Raji (cell line): ENCODE measurements at regions not wholly inside any gene's neighbourhood (a gene's known extent, or its start where the extent isn't known, plus 50 kb on each side); places are given as distances from the start of the nearest gene placed in this dataset.

Source experiments
- POLR2A ChIP-seq: IDR thresholded peaks from 2 replicates; pipeline ENCODE4 v1.6.1; 2011; ENCODE audit warnings: low read depth, low read length, control low read depth; ENCODE audit not compliant: insufficient read depth

DNA sequence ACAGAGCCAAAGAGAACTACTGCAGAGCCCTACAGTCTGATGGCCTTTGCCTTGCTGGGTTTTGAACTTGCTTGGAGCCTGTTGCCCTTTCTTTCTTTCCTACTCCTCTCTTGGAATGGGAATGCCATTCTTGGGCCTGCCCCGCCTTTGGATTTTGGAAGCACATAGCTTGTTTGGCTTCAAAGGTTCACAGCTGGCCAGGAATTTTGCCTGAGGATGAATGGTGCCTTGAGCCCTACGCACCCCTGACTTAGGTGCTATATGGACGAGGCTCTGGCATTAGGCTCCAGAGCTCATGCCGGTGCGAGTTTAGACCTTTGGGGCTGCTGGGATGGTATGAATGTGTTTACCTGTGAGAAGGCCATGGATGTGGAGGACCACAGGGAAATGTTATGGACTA, 663.3 kb upstream of the HS6ST1 start:
- TF ChIP-seq POLR2A = no peak

DNA sequence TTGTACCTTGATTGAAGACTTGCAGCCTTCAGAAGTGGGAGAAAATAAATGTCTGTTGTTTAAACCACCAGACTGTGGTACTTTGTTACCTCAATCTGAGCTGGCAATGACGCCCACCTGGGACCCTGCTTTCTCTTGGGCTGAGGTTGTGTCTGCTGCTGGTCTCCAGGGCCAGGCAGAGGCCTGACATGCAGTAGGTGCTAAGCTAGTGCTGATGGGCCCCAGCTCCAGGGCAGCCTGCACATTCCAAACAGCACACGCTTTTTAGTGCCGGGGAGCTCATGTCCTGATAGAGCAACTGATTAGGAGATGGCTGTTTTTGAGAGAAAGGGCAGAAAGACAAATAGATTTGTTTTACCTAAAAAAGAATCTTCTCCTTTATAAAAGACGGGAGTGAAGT, 664.0 kb upstream of the HS6ST1 start:
- TF ChIP-seq POLR2A = no peak

DNA sequence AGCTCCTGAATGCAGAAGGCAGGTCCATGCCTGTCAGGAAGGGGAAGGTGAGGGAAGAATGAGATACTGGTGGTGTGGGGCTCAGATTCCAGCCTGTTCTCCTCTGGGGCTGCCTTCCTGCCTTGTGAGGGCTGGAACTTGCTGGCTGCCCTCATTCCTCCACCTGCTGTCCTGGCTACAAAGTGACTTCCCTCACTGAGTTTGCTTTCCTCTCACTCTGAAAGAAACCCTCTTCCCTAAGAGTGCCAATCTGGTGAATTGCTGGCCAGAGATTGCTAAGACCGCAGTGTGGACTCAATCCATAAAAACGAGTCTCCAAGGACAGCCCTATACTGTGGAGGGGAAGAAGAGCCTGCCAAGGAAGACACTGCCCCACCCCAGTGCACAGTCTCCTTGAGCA, 664.4 kb upstream of the HS6ST1 start:
- TF ChIP-seq POLR2A = no peak

DNA sequence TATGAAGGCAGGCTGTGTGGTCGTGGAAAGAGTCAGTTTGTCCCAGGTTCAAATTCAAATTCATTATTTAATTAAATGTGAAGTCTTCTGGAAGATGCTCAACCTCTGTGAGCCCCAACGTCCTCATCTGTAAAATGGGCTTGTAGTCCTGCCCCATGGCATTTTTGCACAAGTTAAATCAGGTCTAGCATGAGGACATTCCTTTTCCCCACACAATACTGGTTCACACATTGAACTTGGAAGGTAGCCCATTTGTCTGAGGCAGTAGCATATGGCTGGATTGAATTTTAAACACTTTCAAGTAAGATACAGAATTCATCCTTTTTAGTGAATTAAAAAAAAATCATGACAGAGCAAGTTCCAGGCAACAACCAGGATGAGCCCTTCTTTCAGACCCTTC, 665.4 kb upstream of the HS6ST1 start:
- TF ChIP-seq POLR2A = no peak

DNA sequence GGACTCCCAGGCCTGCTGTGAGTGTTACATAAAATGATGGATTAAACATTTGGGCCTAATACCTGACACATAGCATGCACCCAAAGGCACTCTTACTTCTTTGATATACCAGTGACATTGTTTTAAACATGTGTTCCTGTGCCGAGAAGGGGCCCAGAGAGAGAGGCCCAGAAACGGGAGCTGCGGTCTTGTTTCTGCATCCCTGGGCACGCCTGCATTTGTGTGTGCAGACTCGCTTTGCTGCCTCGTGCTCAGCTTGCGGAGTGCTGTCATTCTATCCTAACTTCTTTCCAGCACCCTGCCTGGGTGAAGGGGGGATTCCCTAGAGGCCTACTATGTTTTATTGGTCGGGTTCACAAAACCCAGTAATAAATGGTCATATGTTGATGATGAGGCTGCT, 666.2 kb upstream of the HS6ST1 start:
- TF ChIP-seq POLR2A = no peak

DNA sequence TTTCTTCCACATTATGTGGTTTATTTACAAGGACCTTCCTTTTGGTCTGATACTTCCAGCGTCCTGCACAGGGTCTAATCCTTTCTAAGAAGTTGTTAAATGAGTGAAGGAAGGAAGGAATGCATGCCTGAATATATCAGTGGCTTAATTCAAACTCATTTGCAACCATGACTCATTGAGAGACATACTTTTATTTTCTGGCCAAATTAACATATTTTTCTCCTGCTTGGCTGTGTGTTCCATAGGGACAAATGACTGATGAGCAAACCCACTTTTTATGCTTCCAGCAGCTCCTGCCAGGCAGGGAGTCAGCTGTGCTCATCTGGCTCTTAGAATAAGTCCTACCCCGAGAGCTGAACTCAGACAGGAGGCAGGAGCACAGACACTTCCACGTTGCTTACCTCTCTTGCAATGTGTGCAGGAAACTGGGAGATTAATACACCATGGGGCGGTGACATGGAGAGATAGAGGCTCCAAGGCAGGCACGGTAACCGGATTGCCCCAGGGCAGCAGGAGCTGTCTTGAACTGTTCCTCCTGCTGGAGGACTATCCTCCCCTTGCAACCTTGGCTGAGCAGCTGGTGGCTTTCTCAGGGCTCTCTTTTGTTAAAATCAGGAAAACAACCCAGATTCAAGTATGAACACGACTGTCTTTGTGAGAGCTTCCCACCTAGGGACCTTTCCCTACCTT, 667.5 kb upstream of the HS6ST1 start:
- TF ChIP-seq POLR2A = no peak

DNA sequence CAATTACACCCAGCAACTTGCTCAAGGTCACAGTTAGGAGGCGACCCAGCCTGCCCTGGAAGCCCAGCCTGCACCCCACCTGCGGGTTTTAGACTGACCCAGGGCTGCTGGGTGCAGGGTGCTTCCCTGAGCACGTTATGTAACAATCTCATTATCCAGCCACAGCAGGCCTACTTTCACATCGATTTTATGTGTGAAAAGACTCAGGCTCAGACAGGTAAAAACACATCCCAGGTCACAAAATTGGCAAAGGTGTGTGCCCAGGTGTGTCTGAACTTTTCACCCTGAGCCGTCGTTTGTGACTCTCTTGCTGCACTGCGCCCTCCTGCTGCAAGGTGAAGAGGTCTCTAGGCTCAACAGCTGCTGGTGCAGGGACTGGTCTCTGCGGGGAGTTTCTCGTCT, 668.2 kb upstream of the HS6ST1 start:
- TF ChIP-seq POLR2A = no peak

DNA sequence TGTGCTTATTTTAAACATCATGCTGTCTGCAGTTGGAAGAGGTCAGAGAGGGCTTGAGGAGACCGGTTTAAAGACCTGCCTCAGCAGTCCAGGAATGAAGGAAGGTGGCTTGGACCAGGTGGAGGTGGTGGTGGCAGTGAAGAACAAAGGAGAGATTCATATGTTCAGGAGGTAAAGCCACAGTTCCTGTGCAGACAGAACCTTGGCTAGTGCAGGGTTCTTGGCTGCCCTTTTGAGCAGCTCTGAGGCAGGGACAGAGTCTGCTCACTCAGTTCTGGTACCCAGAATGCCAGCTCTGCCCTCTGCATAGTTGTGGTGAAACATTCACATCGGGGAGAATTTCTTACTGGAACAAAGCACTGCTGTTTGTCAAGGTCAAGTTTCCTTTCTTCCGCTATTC, 669.7 kb upstream of the HS6ST1 start:
- TF ChIP-seq POLR2A = no peak

DNA sequence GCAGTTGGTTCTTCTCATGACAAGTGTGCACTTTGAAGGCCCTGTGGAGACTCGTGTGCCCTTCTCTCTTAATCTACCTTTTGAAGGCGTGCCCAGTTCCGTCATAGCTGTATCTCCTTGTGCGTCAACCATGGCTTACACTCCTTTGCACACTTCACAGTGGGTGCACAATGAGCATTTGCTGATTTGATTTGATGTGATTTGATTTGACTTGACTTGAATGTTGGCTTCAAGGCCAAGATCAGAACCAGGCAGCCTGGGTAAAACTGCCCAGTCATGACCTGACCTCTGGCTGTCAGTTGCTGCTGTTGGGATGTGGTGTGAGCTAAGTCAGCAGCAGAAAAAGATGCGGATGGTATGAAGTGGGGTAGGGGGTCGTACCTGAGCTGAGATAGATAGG, 670.3 kb upstream of the HS6ST1 start:
- TF ChIP-seq POLR2A = no peak

DNA sequence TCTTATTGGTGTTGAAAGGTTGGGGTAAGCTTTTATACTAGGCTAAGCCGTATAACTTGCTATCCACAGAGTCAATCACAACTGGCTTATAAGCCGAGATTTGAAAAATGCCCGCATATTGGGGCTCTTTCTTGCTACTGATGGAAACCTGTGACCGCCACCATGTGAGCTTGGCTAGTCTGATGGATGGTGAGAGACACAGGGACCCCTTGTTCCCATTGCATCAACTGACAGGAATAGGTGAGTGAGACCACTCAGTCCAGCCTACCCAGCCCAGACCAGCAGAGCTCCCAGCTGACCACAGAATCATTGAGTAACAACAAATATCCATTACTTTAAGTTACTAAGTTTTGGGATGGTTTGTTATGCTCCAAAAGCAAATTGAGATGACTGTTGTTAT, 676.4 kb upstream of the HS6ST1 start:
- TF ChIP-seq POLR2A = no peak

DNA sequence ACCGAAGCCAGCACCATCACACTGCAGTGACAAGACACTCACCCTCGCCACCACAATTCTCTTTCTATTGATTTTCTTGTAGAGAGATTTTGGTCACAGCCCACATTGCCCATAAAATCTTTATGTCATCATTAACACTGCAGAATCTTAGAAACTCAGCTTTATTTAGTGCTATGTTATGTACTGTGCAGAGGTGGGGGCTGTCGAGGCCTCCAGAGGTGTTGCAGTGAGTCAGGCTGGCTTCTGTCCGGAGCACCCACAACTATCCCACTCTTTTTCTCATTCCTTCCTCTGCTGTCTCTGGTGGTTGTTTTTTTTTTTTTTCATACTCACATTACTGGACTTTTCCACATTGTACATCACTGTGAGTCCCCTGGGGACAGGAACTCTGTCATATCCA, 677.4 kb upstream of the HS6ST1 start:
- TF ChIP-seq POLR2A = no peak

DNA sequence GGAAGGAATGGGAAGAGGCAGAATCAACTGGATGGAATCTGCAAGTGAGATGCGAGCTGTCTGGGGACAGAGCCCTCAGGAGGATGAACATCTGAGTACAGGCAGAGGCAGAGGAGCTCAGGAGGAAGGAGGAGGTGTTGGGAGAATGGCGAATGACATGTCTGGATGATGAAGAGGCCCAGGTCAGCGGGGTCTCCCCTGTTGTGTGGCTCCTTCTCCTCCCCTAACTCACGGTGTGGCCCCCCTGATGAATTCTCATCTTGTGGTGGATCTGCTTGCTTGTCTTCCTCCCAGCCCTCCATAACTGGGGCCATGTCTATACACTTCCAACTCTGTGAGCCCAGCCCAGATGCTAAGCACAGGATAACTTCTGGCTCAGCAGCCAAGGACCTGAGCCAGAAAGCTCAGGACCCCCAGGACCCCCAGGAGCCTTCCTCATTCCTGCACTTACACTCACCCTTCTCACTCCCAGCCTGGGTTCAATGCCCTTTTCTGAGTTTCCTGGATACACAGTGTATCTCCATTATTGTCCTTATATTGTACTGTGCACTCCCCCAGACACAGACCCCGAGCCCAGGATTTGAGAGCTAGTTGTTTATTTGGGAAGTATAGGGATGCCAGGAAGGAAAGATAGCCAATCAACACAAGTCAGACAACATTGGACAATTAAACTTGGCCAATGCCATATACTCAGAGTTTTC, 678.6 kb upstream of the HS6ST1 start:
- TF ChIP-seq POLR2A = no peak

DNA sequence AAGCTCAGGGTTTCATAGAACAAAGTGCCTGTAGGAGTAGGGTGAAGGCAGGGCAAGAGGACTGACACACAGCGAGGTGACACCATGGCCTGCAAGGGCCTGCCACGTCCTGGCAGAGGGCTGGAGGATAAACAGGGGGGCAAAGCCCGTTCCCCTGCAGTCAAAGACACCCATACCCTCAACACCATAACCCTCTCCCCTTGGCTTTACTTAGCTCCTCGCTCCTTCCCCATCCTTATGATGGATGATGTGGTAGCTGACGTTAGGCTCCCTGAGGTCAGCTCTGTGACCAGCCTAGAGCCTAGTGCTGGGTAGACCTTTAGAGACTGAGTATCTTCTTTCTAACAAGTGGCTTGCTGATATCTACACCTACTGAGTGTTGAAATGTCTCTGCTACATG, 683.3 kb upstream of the HS6ST1 start:
- no peak for TF ChIP-seq POLR2A

DNA sequence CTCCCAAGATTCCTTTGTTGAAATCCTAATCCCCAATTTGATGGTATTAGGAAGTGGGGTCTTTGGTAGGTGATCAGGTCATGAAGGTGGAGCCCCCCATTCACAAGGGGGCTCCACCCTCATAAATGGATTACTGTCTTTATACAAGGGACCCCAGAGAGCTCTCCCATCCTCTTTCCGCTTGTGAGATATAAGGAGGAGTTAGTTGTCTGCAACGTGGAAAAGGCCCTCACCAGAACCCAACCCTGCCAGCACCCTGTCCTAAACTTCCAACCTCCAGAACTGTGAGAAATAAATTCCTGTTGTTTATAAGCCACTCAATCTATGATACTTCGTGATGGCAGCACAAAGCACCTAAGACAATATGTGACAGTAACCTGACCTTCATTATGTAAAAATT, 684.1 kb upstream of the HS6ST1 start:
- no peak for TF ChIP-seq POLR2A

DNA sequence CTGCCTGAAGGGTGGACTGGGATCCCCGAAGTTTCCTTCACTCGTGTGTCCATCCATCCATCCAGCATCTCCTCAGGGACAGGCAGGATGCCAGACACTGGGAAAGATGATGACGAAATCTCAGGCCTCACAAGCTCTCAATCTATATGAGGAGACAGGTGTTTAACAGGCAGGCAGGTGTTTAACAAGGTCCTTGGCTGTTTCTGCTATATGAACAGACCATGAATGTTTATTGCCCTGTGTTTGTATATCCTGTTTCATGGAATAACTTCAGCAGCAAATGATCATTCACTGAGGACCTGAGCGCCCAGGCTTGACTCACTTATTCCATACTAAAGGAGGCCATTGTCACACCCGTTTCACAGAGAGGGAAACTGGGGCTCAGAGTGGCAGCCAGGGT, 685.8 kb upstream of the HS6ST1 start:
- TF ChIP-seq POLR2A = no peak

DNA sequence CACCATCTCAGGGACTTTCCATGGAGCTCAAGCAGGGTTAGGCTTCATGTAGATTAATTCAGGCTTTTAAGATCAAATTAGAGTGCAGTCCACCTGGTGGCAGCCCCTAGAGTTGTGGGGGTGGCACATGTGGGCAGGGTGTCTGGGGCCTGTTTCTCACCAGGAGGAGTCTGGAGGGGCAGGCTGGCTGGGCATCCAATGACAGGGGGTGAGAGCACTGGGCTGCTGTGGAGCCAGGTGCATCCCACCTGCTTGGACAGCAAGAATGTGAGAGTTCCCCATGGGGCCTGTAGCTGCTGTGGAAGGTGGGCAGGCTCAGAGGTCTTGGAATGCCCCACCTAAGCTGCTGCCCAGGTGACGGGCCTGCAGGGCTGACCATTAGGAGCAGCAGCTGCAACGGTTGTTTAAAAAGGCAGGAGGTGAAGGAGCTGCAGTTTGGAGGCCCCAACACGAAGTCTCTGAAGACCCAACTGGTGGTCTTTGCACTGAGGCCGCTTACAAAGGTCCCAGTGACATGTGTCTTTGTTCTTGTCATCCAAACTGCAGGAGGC, 686.3 kb upstream of the HS6ST1 start:
- TF ChIP-seq POLR2A = no peak
